ENCODE measurements at regions not wholly inside any gene's neighbourhood (a gene's known extent, or its start where the extent isn't known, plus 50 kb on each side); places are given as distances from the start of the nearest gene placed in this dataset.
"Not testable (repeated sequence)": the region's sequence is repeated elsewhere in the genome, so short reads cannot be mapped to it uniquely, and the experiment has no call there.

DNA sequence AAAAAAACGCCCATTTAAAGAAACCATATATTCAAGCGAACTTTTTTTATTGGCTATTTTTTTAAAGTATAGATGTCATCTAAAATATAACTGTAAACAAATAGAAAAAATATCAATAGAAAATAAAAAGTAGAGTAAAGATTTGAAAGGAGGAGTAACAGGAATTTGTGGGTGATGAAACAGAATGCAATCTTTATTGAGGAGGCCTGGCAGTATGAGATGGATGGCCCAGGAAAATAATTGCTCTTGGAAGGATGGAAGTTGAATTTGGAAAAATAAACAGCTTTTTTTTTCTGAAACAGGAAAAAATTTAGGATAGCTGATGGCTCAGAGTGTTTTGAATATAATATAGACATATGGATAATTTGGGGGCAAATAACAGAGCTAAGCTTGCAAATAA, 219.0 kb downstream of the CASP12 start:
- Histone ChIP-seq H3K36me3 (ENCODE audit: control insufficient read depth in 2 of 2, insufficient read depth in 2 of 2, low read length in 2 of 2) (no peaks in the 10 kb centered on the region), H3K4me1 (ENCODE audit: control insufficient read depth, insufficient read depth, low read length) (no peaks in the 10 kb centered on the region), H3K9ac (ENCODE audit: low read length in 2 of 2) (no peak overlapping the region), H3K9me3 (ENCODE audit: control insufficient read depth in 2 of 2, low read length in 2 of 2) (no peaks in the 10 kb centered on the region), H3K27me3 (ENCODE audit: control insufficient read depth in 1 of 2, insufficient read depth in 2 of 2, low read length in 2 of 2) (no peaks in the 10 kb centered on the region), H3K27ac (ENCODE audit: low read length) (no peak overlapping the region), H3K4me3 (ENCODE audit: low read length in 2 of 2) (no peak overlapping the region)

DNA sequence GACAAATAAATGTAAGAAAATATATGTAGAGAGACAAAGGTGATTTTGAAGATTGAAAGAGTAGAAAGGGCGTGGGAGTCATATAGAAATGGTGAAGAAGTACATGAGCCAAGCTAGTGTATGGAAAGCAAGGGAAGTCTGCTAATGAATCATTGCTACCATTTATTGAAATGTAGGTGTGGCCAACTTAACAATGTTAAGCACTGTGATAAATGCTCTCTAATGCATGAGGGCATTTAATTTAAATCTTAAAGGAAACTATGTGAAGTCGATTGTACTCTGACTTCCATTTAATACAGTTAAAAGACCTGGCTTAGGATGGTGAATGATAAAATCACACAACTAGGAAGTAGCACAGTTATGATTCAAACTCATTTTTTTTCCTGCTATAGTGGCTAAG, 219.9 kb downstream of the CASP12 start:
- Histone ChIP-seq H3K9me3 (ENCODE audit: control insufficient read depth in 2 of 2, low read length in 2 of 2) (no peaks in the 10 kb centered on the region), H3K27me3 (ENCODE audit: control insufficient read depth in 1 of 2, insufficient read depth in 2 of 2, low read length in 2 of 2) (no peaks in the 10 kb centered on the region), H3K27ac (ENCODE audit: low read length) (no peak overlapping the region), H3K9ac (ENCODE audit: low read length in 2 of 2) (no peak overlapping the region), H3K4me3 (ENCODE audit: low read length in 2 of 2) (no peak overlapping the region), H3K36me3 (ENCODE audit: control insufficient read depth in 2 of 2, insufficient read depth in 2 of 2, low read length in 2 of 2) (no peaks in the 10 kb centered on the region), H3K4me1 (ENCODE audit: control insufficient read depth, insufficient read depth, low read length) (no peaks in the 10 kb centered on the region)

DNA sequence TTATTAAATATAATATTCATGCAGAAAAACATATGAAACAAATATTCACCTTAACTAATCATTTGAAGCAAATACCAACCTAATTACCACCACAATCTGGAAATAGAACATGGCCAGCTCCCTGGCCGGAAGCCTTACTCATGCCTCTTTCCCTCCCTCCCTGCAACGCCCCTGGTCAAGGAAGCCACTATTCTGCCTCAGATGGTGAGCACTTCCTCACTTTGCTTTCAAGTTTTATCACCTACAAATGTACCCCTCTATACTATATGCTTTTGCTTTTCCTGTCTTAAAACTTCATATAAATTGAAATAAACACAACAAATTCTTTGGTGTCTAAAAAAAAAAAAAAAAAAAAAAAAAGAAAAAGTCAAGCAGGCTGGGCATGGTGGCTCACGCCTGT, 221.2 kb downstream of the CASP12 start:
- not testable (repeated sequence) for H3K9ac ChIP-seq (ENCODE audit: low read length in 2 of 2); H3K27me3 ChIP-seq (ENCODE audit: control insufficient read depth in 1 of 2, insufficient read depth in 2 of 2, low read length in 2 of 2); H3K9me3 ChIP-seq (ENCODE audit: control insufficient read depth in 2 of 2, low read length in 2 of 2); H3K27ac ChIP-seq (ENCODE audit: low read length); H3K4me3 ChIP-seq (ENCODE audit: low read length in 2 of 2); H3K4me1 ChIP-seq (ENCODE audit: control insufficient read depth, insufficient read depth, low read length); H3K36me3 ChIP-seq (ENCODE audit: control insufficient read depth in 2 of 2, insufficient read depth in 2 of 2, low read length in 2 of 2)

DNA sequence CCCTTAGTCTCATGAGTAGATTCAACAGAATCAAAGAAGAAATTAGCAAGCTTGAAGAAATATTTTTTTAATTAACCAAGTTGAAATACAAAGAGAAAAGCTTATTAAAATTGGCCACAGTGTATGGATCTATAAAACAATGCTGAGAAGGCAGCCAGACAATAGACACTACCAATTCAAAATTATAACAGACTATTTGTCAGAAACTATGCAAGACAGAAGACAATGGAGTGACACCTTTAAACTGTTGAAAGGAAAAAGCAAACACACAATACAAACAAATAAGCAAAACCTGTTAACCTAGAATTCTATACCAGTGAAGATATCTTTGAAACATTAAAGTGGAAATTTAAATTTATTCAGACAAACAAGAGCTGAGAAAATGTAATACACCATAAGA, 225.4 kb downstream of the CASP12 start:
- no peak overlapping the region for H3K4me3 ChIP-seq (ENCODE audit: low read length in 2 of 2)
- H3K27ac ChIP-seq (ENCODE audit: low read length): no peak overlapping the region
- H3K27me3 ChIP-seq (ENCODE audit: control insufficient read depth in 1 of 2, insufficient read depth in 2 of 2, low read length in 2 of 2): no peaks in the 10 kb centered on the region
- H3K9me3 ChIP-seq (ENCODE audit: control insufficient read depth in 2 of 2, low read length in 2 of 2): no peaks in the 10 kb centered on the region
- H3K4me1 ChIP-seq (ENCODE audit: control insufficient read depth, insufficient read depth, low read length): no peaks in the 10 kb centered on the region
- no peaks in the 10 kb centered on the region for H3K36me3 ChIP-seq (ENCODE audit: control insufficient read depth in 2 of 2, insufficient read depth in 2 of 2, low read length in 2 of 2)
- no peak overlapping the region for H3K9ac ChIP-seq (ENCODE audit: low read length in 2 of 2)

DNA sequence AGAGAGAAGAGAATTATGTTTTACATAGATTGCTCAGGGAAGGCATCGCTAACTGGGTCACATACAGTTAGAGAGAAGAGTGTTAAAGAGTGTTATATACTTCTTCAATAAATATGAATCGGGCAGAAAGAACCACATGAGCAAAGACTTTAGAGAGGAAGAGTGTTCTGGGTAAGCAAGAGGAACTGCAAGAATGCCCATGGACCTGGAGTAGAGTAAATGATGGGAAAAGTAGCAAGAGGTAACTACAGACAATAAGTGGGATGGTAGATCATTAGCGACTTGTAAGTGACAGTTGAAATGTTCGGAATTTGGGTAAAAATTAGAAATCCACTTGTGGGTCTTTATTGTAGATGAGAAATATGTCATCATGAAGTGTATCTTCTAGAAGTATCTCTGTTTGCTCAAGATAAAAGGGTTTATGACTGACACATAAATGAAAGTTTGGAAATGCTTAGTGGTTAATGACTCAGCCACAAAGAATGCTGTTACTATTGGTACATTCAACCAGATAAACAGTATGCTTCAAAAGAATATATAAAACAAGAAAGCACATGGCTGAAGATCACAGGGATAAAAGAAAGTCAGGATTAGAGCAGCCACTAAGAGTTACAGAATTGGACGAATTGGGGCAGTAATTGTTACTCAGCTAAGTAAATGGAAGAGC, 229.3 kb downstream of the CASP12 start:
- no peaks in the 10 kb centered on the region for H3K9me3 ChIP-seq (ENCODE audit: control insufficient read depth in 2 of 2, low read length in 2 of 2)
- H3K4me1 ChIP-seq (ENCODE audit: control insufficient read depth, insufficient read depth, low read length): no peaks in the 10 kb centered on the region
- H3K27me3 ChIP-seq (ENCODE audit: control insufficient read depth in 1 of 2, insufficient read depth in 2 of 2, low read length in 2 of 2): no peaks in the 10 kb centered on the region
- H3K9ac ChIP-seq (ENCODE audit: low read length in 2 of 2): no peak overlapping the region
- H3K27ac ChIP-seq (ENCODE audit: low read length): no peak overlapping the region
- no peak overlapping the region for H3K4me3 ChIP-seq (ENCODE audit: low read length in 2 of 2)
- H3K36me3 ChIP-seq (ENCODE audit: control insufficient read depth in 2 of 2, insufficient read depth in 2 of 2, low read length in 2 of 2): no peaks in the 10 kb centered on the region

DNA sequence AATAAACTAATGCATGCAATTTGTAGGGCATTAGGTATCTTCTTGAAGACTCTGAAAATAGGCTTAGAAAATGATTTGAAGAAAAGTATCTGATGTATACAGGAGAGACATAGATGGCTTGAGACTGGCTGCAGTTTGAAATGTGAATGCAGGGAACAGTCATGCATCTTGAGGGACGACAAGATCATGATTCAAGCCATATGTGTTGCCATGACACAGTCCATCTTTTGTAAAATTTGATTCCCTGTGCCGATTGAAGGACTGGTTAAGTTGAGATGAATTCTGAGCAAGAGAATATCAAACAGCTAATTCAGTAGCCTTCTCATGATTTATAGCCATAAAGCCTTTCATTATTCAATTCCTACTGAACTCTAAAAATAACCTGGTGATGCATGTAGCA, 231.6 kb downstream of the CASP12 start:
- no peaks in the 10 kb centered on the region for H3K9me3 ChIP-seq (ENCODE audit: control insufficient read depth in 2 of 2, low read length in 2 of 2)
- no peaks in the 10 kb centered on the region for H3K27me3 ChIP-seq (ENCODE audit: control insufficient read depth in 1 of 2, insufficient read depth in 2 of 2, low read length in 2 of 2)
- H3K4me1 ChIP-seq (ENCODE audit: control insufficient read depth, insufficient read depth, low read length): no peaks in the 10 kb centered on the region
- no peaks in the 10 kb centered on the region for H3K36me3 ChIP-seq (ENCODE audit: control insufficient read depth in 2 of 2, insufficient read depth in 2 of 2, low read length in 2 of 2)
- no peak overlapping the region for H3K4me3 ChIP-seq (ENCODE audit: low read length in 2 of 2)
- no peak overlapping the region for H3K9ac ChIP-seq (ENCODE audit: low read length in 2 of 2)
- no peak overlapping the region for H3K27ac ChIP-seq (ENCODE audit: low read length)

DNA sequence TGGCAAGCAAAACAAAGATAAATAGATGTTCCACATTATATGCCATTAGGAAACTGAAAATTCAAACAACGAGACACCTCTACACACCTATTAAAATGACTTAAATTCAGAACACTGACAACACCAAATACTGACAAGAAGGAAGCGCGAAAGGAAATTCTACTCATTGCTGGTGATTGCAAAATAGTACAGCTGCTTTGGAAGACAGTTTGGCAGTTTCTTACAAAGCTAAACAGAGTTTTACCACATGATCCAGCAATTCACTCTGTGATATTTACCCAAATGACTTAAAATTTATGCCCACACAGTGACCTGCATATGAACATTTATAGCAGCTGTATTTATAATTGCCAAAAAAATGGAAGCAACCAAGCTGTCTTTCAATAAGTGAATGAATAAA, 232.6 kb downstream of the CASP12 start:
- H3K4me3 ChIP-seq (ENCODE audit: low read length in 2 of 2): no peak overlapping the region
- H3K36me3 ChIP-seq (ENCODE audit: control insufficient read depth in 2 of 2, insufficient read depth in 2 of 2, low read length in 2 of 2): no peaks in the 10 kb centered on the region
- no peak overlapping the region for H3K9ac ChIP-seq (ENCODE audit: low read length in 2 of 2)
- no peaks in the 10 kb centered on the region for H3K9me3 ChIP-seq (ENCODE audit: control insufficient read depth in 2 of 2, low read length in 2 of 2)
- no peak overlapping the region for H3K27ac ChIP-seq (ENCODE audit: low read length)
- H3K4me1 ChIP-seq (ENCODE audit: control insufficient read depth, insufficient read depth, low read length): no peaks in the 10 kb centered on the region
- no peaks in the 10 kb centered on the region for H3K27me3 ChIP-seq (ENCODE audit: control insufficient read depth in 1 of 2, insufficient read depth in 2 of 2, low read length in 2 of 2)

DNA sequence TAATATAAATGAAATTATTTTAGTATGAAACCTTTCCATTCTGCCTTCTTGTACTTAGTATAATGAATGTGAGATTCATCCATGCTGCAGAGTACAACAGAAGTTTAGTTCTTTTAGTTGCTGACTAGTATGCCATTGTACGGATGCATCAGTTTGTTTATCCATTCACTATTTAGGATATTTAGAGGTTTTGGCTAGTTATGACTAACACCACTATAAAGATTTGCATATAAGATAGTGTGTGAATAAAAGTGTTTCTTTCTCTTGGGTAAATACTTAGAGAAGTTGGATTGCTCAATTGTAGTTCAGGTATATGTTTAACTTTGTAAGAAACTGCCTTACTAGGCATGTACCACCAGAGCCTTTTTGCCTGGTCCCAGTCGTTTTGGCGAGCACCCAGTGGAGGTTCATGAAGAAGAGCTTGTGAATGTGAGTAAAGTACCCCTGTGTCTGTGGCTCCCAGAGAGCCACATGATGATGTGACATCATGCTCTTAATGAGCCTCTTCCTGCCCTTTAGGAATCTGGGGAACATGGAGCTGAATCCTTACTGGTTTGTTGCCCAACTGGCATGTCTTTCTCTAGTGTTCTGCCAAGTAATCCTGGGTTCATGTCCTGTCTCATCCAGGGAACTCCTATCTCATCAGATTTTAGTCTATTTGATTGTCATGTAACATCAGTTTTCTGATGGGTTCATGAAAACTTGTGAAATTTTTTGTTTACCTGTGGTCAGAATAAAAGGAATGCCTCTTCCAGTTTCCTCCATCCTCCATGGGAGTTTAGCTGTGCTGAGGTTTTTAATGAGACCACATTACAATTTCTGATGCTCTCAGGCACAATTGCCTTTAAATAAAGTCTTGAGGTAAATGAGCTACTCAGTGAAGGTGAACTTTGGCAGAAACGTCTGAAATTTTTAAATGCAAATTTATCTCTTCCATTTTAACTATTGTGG, 234.8 kb downstream of the CASP12 start:
- Histone ChIP-seq H3K4me3 (ENCODE audit: low read length in 2 of 2) (no peak overlapping the region), H3K4me1 (ENCODE audit: control insufficient read depth, insufficient read depth, low read length) (no peaks in the 10 kb centered on the region), H3K9me3 (ENCODE audit: control insufficient read depth in 2 of 2, low read length in 2 of 2) (no peaks in the 10 kb centered on the region), H3K9ac (ENCODE audit: low read length in 2 of 2) (no peak overlapping the region), H3K36me3 (ENCODE audit: control insufficient read depth in 2 of 2, insufficient read depth in 2 of 2, low read length in 2 of 2) (no peaks in the 10 kb centered on the region), H3K27ac (ENCODE audit: low read length) (no peak overlapping the region), H3K27me3 (ENCODE audit: control insufficient read depth in 1 of 2, insufficient read depth in 2 of 2, low read length in 2 of 2) (no peaks in the 10 kb centered on the region)

DNA sequence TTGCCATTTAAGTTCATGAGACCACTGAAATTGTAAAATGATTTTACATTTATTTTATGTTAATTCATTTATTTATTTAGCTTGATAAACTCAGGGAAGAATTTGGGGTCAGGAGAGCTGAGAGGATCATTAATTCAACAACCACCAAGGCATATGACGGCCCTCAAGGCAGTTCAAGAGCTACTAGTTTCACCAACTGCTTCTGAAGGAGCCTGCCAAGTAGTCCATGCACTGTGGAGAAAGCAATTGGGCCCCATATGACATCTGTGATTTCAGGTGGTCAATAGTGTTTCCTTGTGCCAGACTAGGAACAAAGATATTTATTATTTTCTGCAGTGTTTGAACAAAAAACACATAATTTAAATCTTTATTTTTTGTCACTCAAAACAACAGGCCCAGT, 236.4 kb downstream of the CASP12 start:
- H3K4me1 ChIP-seq (ENCODE audit: control insufficient read depth, insufficient read depth, low read length): no peaks in the 10 kb centered on the region
- no peaks in the 10 kb centered on the region for H3K27me3 ChIP-seq (ENCODE audit: control insufficient read depth in 1 of 2, insufficient read depth in 2 of 2, low read length in 2 of 2)
- no peak overlapping the region for H3K4me3 ChIP-seq (ENCODE audit: low read length in 2 of 2)
- H3K36me3 ChIP-seq (ENCODE audit: control insufficient read depth in 2 of 2, insufficient read depth in 2 of 2, low read length in 2 of 2): no peaks in the 10 kb centered on the region
- no peak overlapping the region for H3K9ac ChIP-seq (ENCODE audit: low read length in 2 of 2)
- H3K27ac ChIP-seq (ENCODE audit: low read length): no peak overlapping the region
- no peaks in the 10 kb centered on the region for H3K9me3 ChIP-seq (ENCODE audit: control insufficient read depth in 2 of 2, low read length in 2 of 2)

DNA sequence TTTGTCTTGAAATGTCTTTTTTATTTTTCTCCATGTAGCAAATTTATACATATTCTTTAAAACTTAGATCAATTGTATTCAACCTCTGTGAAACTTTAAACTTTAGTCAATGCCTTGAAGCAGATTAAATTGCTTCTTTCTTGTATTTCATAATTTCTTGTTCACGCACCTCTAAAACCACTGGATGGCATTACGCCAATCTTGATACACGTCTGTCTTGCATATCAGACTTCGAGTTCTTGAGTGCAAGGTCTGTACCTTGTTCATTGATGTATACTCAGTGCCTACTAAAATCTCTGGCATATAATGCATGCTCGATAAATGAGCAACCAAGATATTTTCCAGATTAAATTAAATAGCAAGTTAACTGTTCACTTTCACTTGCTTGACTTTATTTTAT, 236.8 kb downstream of the CASP12 start:
- H3K9ac ChIP-seq (ENCODE audit: low read length in 2 of 2): no peak overlapping the region
- no peaks in the 10 kb centered on the region for H3K4me1 ChIP-seq (ENCODE audit: control insufficient read depth, insufficient read depth, low read length)
- no peaks in the 10 kb centered on the region for H3K9me3 ChIP-seq (ENCODE audit: control insufficient read depth in 2 of 2, low read length in 2 of 2)
- no peak overlapping the region for H3K27ac ChIP-seq (ENCODE audit: low read length)
- no peaks in the 10 kb centered on the region for H3K27me3 ChIP-seq (ENCODE audit: control insufficient read depth in 1 of 2, insufficient read depth in 2 of 2, low read length in 2 of 2)
- no peaks in the 10 kb centered on the region for H3K36me3 ChIP-seq (ENCODE audit: control insufficient read depth in 2 of 2, insufficient read depth in 2 of 2, low read length in 2 of 2)
- no peak overlapping the region for H3K4me3 ChIP-seq (ENCODE audit: low read length in 2 of 2)

DNA sequence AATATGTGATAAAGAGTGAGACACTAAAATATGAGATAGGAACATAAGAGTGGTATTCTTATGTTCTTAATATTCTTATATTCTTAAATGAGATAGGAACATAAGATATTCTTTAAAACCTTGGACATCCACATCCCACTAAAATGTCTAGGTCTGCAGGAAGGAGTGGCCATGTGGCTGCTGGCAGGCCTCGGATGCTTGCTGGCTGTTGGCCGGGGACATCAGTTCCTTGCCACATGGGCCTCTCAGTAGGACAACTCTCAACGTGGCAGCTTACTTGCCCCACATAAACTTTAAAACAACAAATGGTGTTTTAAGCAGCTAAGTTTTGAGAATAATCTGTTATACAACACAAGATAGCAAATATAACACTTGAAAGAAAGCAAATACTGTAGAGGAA, 240.1 kb downstream of the CASP12 start:
- H3K9ac ChIP-seq (ENCODE audit: low read length in 2 of 2): no peak overlapping the region
- H3K9me3 ChIP-seq (ENCODE audit: control insufficient read depth in 2 of 2, low read length in 2 of 2): no peaks in the 10 kb centered on the region
- H3K36me3 ChIP-seq (ENCODE audit: control insufficient read depth in 2 of 2, insufficient read depth in 2 of 2, low read length in 2 of 2): no peaks in the 10 kb centered on the region
- no peak overlapping the region for H3K27ac ChIP-seq (ENCODE audit: low read length)
- H3K4me1 ChIP-seq (ENCODE audit: control insufficient read depth, insufficient read depth, low read length): no peaks in the 10 kb centered on the region
- H3K27me3 ChIP-seq (ENCODE audit: control insufficient read depth in 1 of 2, insufficient read depth in 2 of 2, low read length in 2 of 2): no peaks in the 10 kb centered on the region
- no peak overlapping the region for H3K4me3 ChIP-seq (ENCODE audit: low read length in 2 of 2)
